SU-DHL-6 (cell line): ENCODE measurements at regions not wholly inside any gene's neighbourhood (a gene's known extent, or its start where the extent isn't known, plus 50 kb on each side); places are given as distances from the start of the nearest gene placed in this dataset.

Experiments
- EZH2phosphoT487 ChIP-seq: fragments of 200-600 bp; sonication (generic), shearing (Covaris generic); conservative IDR thresholded peaks from 2 replicates; pipeline ENCODE4 v1.6.1; 2018; ENCODE audit warnings: mild to moderate bottlenecking, antibody characterized with exemption, low read length, moderate library complexity, mixed read lengths
- TF ChIP-seq, protein P1 (sequence below): fragments of 200-600 bp; sonication (generic); IDR thresholded peaks from one replicate; pipeline ENCODE4 v1.5.1; 2017; ENCODE audit warnings: antibody characterized with exemption, mild to moderate bottlenecking, low read length, moderate library complexity; ENCODE audit not compliant: insufficient read depth, poor library complexity, severe bottlenecking

DNA sequence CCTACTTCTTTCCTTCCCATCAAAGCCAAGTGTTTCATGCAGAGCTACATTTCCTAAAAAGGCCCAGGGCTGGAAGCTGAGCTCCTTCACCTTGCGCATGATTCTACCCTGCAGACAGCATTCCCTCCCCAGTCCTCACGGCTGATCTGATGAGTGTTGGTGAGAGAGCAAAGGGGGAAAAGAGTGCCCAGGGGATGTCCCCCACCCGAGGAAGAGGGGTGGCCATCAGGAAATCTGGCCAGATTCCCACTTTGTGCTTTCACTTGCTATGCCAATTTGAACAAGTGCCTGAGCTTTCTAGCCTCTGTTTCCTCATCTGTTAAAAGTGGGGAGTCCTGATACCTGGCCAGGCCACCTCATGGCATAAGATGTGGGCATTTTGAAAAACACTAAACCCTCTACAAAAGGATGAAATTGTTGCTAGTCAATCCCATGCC lies 231.0 kb upstream of the TLE3 start:
- TF ChIP-seq, protein P1, sequence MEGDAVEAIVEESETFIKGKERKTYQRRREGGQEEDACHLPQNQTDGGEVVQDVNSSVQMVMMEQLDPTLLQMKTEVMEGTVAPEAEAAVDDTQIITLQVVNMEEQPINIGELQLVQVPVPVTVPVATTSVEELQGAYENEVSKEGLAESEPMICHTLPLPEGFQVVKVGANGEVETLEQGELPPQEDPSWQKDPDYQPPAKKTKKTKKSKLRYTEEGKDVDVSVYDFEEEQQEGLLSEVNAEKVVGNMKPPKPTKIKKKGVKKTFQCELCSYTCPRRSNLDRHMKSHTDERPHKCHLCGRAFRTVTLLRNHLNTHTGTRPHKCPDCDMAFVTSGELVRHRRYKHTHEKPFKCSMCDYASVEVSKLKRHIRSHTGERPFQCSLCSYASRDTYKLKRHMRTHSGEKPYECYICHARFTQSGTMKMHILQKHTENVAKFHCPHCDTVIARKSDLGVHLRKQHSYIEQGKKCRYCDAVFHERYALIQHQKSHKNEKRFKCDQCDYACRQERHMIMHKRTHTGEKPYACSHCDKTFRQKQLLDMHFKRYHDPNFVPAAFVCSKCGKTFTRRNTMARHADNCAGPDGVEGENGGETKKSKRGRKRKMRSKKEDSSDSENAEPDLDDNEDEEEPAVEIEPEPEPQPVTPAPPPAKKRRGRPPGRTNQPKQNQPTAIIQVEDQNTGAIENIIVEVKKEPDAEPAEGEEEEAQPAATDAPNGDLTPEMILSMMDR: no peak
- TF ChIP-seq EZH2phosphoT487: no peak
